GM19025 (cell line): ENCODE measurements at regions not wholly inside any gene's neighbourhood (a gene's known extent, or its start where the extent isn't known, plus 50 kb on each side); places are given as distances from the start of the nearest gene placed in this dataset.

ENCODE experiments used
- ATAC-seq: cut with Tn5 transposase; IDR thresholded peaks from one replicate; pipeline ENCODE4 v1.9.1; 2021; ENCODE audit warnings: mild to moderate bottlenecking, low read depth, moderate library complexity; ENCODE audit not compliant: unreplicated experiment

DNA sequence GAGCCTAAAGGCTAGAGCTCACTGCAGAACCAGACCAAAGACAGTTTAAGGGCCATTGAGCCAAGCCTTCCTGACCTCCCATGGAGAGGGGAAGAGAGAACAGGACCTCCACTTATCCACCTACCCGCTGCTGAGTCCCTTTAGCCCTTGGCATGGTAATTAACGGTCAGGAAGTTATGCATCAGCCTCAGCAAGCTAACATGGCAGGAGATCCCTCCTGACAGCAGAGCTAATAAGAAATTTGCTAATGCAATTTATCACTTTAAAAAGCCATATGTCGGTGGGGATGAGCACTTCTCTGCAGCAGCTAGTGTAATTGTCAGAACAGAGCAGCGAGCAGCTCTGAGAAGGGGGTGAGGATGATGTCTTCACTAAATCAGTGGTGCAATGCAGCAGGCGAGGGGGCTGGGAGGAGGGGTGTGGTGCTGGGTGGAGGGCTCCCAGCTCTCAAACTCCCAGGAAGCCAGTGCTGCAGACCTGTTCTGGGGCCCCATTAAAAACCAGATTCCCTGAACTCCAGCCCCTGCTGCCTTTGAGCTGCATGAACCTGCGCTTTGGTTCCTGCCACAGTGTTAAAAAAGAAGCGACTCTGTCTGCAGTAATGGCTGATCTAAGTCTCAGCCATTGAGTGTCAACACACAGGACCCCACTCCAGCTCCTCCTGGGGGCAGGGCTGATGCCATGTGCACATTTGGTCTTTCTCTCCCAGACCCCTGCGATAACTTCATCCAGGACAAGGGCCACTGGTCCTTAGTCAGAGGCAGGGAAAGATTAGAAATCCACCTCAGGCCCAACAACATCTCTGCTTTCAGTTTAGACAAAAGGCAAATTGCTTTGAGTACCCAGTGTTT lies 63.0 kb upstream of the CALM2 start:
- no peak for ATAC-seq

- no peak for ATAC-seq
Measured at GRCh38 chr2:47238638-47239037, 62.3 kb upstream of the CALM2 start.

DNA sequence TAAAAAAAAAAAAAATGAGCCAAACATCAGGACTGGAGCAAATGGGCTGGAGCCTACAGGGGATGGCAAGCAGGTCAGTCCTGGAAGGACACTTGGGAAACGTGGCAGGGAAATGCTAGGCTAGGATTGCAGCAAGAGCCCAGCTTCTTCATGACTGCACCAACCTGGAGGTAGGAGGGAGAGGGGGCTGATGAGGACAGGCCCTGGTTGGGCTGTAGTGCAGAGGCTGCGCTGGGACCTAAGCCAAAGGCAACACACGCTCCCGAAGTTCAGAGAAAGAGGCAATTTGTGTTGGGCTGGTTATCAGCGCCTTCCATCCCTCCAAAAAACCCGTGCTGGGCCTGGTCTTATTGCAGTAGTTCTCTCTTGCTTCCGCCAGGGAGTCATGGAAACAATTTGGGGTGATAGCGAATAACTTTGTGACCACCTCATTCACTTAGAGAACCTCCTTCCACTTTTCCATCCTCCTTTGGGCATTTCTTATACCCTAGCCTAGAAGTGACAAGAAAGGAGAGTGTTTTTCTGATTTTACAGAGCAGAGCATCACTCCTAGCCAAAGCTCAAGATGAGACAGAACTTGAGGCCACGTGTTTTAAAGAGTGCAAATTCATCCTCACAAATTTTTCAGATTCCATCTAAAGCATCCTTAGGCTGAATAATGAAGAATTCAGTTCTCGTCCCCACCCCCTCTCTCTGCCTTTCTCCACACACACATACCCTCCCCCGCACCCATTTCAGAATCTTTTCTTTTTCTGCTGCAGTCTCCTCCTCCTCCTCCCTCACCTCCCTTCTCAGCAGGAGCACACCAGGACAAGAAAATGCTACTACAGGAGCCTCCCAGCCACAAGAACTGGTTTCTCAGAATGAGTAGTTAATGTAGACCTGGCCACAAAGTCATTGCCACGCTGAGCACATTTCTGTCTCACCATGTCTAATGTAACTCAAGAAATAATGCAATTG lies 61.3 kb upstream of the CALM2 start:
- no peak for ATAC-seq

DNA sequence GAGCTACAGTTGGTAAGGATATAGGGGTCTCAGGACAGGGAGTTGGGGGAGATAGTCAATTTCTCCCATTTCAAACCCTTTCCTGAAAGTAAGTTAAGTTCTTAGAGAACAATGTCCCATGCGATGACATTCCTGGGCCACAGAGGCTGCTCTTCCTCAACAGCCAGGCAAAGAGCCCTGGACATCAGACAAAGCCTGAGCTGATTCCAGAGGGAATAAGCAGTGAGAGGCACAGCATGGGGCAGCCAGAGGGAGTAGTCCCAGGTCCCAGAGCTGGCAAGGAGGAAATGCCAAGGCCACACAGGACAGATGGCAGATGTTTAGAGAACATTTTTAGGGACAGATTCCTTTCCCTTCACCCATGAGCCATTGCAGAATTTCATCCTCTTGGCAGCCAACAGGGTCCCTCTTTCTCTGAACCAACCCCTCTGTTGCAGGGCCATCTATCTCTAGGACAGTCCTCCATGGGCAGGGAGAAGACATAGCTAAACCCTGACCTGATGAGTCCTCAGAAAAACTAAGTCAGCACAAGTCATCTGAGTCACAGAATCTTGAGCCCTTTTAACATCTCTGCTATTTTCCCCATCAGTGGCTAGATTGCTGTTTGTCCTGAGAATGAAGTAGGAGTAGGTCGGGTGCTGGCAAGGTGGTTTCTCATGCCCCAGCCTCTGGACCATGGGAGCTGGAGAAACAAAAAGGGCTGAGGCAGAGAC lies 60.3 kb upstream of the CALM2 start:
- no peak for ATAC-seq

GRCh38 chr2:47235132-47235531 lies 58.8 kb upstream of the CALM2 start:
- no peak for ATAC-seq

DNA sequence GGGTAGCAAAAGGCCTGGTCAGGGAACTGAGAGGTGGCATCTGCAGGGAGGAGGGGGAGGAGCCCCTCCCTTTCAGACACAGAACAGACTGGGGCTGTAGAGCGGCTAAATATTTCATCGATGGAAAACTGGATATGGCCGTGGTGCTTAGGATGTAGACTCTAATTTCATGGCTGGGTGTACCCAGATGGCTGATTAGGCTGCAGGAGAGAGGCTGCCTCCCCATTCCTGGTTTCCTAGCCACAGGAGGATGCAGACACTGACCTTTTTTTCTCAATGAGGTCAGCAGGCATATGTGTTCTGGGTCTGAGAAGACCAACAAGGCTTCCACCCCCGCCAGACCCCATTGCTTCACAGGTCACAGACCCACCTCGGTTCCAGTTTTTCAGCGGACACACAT lies 58.1 kb upstream of the CALM2 start:
- no peak for ATAC-seq

- no peak for ATAC-seq
Measured at GRCh38 chr2:47232738-47233415, 56.6 kb upstream of the CALM2 start.

DNA sequence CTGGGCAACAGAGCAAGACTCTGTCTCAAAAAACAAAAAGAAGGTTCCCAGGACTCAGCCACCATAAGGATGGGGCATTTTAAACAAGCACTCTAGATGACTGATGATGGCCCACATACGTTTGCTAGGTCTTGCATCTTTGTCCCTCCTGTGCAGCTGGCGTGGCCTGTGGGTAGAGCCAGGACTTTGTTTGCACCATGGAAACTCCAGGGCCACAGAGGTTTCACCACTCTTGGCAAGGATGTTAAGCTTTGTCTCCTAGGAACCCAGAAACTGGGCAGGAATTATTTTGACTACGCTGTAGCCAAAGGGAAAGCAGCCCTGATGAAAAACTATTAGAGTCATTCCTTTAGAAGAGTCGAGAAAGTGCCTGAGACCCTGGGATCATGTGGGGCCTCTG lies 54.1 kb upstream of the CALM2 start:
- ATAC-seq = no peak

DNA sequence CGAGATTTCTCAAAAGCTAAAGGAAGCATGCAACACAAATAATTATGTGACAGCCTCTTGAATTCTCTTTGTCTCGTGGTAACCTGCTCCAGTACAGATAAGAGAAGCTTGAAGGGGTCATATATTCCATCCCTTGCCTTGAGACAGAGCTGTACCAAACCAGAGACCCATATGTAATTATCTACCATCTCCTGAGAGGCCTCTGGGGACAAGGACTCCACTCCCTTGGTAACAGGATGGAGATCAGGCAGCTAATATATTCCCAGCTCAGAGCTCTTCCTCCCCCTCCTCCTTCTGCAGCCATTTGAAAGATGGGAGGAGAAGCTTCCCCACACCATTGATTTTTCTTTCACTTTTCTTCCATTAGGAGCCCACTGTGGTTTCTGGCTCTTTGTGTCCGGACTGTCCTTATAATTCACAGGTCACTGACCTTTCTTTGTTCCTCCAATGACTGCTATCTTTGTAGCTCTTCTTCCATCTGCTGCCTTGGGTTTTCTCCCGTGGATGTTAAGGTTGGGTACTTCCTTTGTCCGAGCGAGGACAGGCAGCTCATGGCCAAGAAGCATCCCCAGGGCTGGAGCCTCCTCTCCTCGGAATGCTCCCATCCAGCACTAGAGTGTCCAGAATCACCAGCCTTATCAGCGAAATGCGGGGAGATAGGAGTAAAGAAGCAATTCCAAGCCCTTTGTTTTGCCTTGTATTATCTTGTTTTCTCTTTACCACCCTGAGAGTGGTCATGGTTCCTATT lies 51.4 kb upstream of the CALM2 start:
- no peak for ATAC-seq

DNA sequence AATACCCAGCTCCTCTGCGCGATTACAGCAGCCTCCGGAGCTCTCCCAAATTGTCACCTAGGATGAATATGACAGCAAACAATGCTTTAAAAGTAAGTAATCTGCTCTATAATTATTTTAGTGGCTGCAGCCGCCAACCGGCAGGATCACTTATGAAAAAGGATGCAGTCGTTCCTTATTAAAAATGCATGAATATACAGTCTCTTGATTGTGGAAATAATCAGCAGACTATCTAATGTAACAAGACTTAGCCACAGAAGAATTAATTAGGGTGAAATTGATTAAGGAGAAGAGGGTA lies 50.6 kb upstream of the CALM2 start:
- no peak for ATAC-seq

DNA sequence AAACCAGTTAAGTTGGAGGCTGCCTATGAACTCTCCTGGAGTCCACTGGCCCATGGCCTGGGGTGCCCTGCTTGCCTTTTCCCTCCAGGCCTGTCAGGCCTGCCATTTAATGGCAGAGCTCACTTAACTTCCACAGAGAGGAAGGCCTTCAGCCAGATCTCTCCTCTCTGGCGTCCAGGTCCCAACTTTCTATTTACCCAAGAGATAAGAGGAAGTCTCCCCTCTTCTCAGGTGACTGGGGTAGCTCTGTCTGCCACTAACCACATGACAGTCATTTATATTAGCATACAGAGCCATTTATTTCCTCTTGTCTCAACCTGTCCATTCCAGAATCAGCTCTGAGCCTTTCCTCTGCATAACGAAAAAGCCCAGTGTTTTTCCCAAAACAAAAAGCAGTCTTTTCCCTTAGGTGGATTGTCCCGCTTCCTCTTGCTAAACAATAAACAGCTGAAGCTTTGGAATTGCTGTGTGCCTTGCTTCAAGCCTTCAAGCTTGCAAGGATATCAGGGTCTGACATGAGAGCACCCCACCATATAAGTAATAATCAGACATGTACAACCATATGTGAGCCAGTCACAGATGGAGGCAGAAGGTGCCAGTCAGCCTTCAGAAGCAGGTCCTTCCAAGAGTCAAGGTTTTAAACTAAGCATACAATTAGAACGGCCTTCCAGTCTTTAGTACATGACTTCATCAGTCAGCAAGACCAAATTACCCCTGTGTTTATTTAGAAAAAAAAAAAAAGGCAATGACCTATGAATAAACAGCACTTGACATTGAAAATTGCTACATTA lies 50.0 kb upstream of the CALM2 start:
- no peak for ATAC-seq
